ENCODE measurements at regions not wholly inside any gene's neighbourhood (a gene's known extent, or its start where the extent isn't known, plus 50 kb on each side); places are given as distances from the start of the nearest gene placed in this dataset.

- no peaks in the 10 kb centered on the region for H3K27me3 ChIP-seq (ENCODE audit: control insufficient read depth, insufficient read depth, low read length)
- peaks cover 5% of the 10 kb centered on the region for H3K9me3 ChIP-seq (ENCODE audit: control insufficient read depth, insufficient read depth, low read length)
- H3K4me1 ChIP-seq (ENCODE audit: control insufficient read depth, insufficient read depth, low read length) = no peaks in the 10 kb centered on the region
- no peaks in the 10 kb centered on the region for H3K36me3 ChIP-seq (ENCODE audit: control insufficient read depth, insufficient read depth, low read length)
- H3K4me3 ChIP-seq (ENCODE audit: low read depth, low read length) = no peak overlapping the region
- H3K27ac ChIP-seq (ENCODE audit: low read depth, low read length) = no peak overlapping the region
- WGBS (ENCODE audit: insufficient coverage) = 89% methylated on average over 18 of the region's 18 CpGs
- DNase-seq (ENCODE audit: low read depth in 4 of 6, low spot score in 6 of 6) = no peak
Observed at GRCh38 chr3:176816937-176817336, 380.3 kb downstream of the TBL1XR1 start.

GRCh38 chr3:176814285-176814684 is 383.0 kb downstream of the TBL1XR1 start:
- H3K27ac ChIP-seq (ENCODE audit: low read depth, low read length) = no peak overlapping the region
- no peaks in the 10 kb centered on the region for H3K4me1 ChIP-seq (ENCODE audit: control insufficient read depth, insufficient read depth, low read length)
- H3K36me3 ChIP-seq (ENCODE audit: control insufficient read depth, insufficient read depth, low read length) = no peaks in the 10 kb centered on the region
- peaks cover 3% of the 10 kb centered on the region for H3K9me3 ChIP-seq (ENCODE audit: control insufficient read depth, insufficient read depth, low read length)
- H3K27me3 ChIP-seq (ENCODE audit: control insufficient read depth, insufficient read depth, low read length) = no peaks in the 10 kb centered on the region
- peak in 4 of 6 donors; percentile 37 to 83 (median 57) for DNase-seq (ENCODE audit: low read depth in 4 of 6, low spot score in 6 of 6)
- WGBS (ENCODE audit: insufficient coverage) = 10% methylated on average over 9 of the region's 12 CpGs
- H3K4me3 ChIP-seq (ENCODE audit: low read depth, low read length) = no peak overlapping the region

DNA sequence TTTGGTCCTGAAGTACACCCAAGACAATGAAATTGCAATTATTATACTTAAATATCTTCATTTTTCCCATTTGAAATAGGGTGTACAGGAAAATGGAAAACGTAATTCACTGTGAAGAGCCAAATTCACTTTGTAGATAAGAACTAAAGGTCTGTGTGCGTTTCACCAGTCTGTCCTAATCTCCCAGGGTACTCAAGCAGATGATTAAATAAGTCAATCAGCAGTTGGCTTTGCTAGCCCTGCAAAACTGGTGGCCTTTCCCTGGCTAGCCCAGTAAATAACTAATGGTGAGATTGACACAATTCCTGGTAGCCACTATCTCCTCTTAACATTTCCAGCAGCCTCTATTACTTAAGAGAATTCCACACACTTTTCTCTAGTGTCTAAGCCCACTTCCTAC is 389.3 kb downstream of the TBL1XR1 start:
- Histone ChIP-seq H3K27me3 (ENCODE audit: control insufficient read depth, insufficient read depth, low read length) (no peaks in the 10 kb centered on the region), H3K4me1 (ENCODE audit: control insufficient read depth, insufficient read depth, low read length) (no peaks in the 10 kb centered on the region), H3K27ac (ENCODE audit: low read depth, low read length) (no peak overlapping the region), H3K4me3 (ENCODE audit: low read depth, low read length) (no peak overlapping the region), H3K9me3 (ENCODE audit: control insufficient read depth, insufficient read depth, low read length) (no peaks in the 10 kb centered on the region), H3K36me3 (ENCODE audit: control insufficient read depth, insufficient read depth, low read length) (no peaks in the 10 kb centered on the region)
- 75% methylated on average over 1 of the region's 2 CpGs for WGBS (ENCODE audit: insufficient coverage)
- no peak for DNase-seq (ENCODE audit: low read depth in 4 of 6, low spot score in 6 of 6)

- Histone ChIP-seq H3K9me3 (ENCODE audit: control insufficient read depth, insufficient read depth, low read length) (peaks cover 1% of the 10 kb centered on the region), H3K27me3 (ENCODE audit: control insufficient read depth, insufficient read depth, low read length) (no peaks in the 10 kb centered on the region), H3K36me3 (ENCODE audit: control insufficient read depth, insufficient read depth, low read length) (no peaks in the 10 kb centered on the region), H3K27ac (ENCODE audit: low read depth, low read length) (no peak overlapping the region), H3K4me1 (ENCODE audit: control insufficient read depth, insufficient read depth, low read length) (no peaks in the 10 kb centered on the region), H3K4me3 (ENCODE audit: low read depth, low read length) (no peak overlapping the region)
- WGBS (ENCODE audit: insufficient coverage) = 71% methylated on average over 1 of the region's 2 CpGs
- no peak for DNase-seq (ENCODE audit: low read depth in 4 of 6, low spot score in 6 of 6)
Observed at GRCh38 chr3:176799675-176800074, 397.6 kb downstream of the TBL1XR1 start.

- H3K4me3 ChIP-seq (ENCODE audit: low read depth, low read length) = no peak overlapping the region
- H3K9me3 ChIP-seq (ENCODE audit: control insufficient read depth, insufficient read depth, low read length) = peaks cover 1% of the 10 kb centered on the region
- H3K36me3 ChIP-seq (ENCODE audit: control insufficient read depth, insufficient read depth, low read length) = no peaks in the 10 kb centered on the region
- DNase-seq (ENCODE audit: low read depth in 4 of 6, low spot score in 6 of 6) = no peak
- H3K27ac ChIP-seq (ENCODE audit: low read depth, low read length) = no peak overlapping the region
- no peaks in the 10 kb centered on the region for H3K4me1 ChIP-seq (ENCODE audit: control insufficient read depth, insufficient read depth, low read length)
- no CpG with 5 or more reads among the region's 1 CpG for WGBS (ENCODE audit: insufficient coverage)
- no peaks in the 10 kb centered on the region for H3K27me3 ChIP-seq (ENCODE audit: control insufficient read depth, insufficient read depth, low read length)
Observed at GRCh38 chr3:176798680-176799079, 398.6 kb downstream of the TBL1XR1 start.

GRCh38 chr3:176796371-176796770 is 400.9 kb downstream of the TBL1XR1 start:
- Histone ChIP-seq H3K27me3 (ENCODE audit: control insufficient read depth, insufficient read depth, low read length) (no peaks in the 10 kb centered on the region), H3K9me3 (ENCODE audit: control insufficient read depth, insufficient read depth, low read length) (no peaks in the 10 kb centered on the region), H3K4me1 (ENCODE audit: control insufficient read depth, insufficient read depth, low read length) (no peaks in the 10 kb centered on the region), H3K27ac (ENCODE audit: low read depth, low read length) (no peak overlapping the region), H3K4me3 (ENCODE audit: low read depth, low read length) (no peak overlapping the region), H3K36me3 (ENCODE audit: control insufficient read depth, insufficient read depth, low read length) (no peaks in the 10 kb centered on the region)
- WGBS (ENCODE audit: insufficient coverage) = no CpG with 5 or more reads among the region's 2 CpGs
- DNase-seq (ENCODE audit: low read depth in 4 of 6, low spot score in 6 of 6) = no peak

GRCh38 chr3:176795891-176796290 is 401.4 kb downstream of the TBL1XR1 start:
- Histone ChIP-seq H3K4me3 (ENCODE audit: low read depth, low read length) (no peak overlapping the region), H3K27me3 (ENCODE audit: control insufficient read depth, insufficient read depth, low read length) (no peaks in the 10 kb centered on the region), H3K36me3 (ENCODE audit: control insufficient read depth, insufficient read depth, low read length) (no peaks in the 10 kb centered on the region), H3K4me1 (ENCODE audit: control insufficient read depth, insufficient read depth, low read length) (no peaks in the 10 kb centered on the region), H3K27ac (ENCODE audit: low read depth, low read length) (no peak overlapping the region), H3K9me3 (ENCODE audit: control insufficient read depth, insufficient read depth, low read length) (no peaks in the 10 kb centered on the region)
- WGBS (ENCODE audit: insufficient coverage) = no CpG with 5 or more reads among the region's 2 CpGs
- peak in 1 of 6 donors; percentile 65 for DNase-seq (ENCODE audit: low read depth in 4 of 6, low spot score in 6 of 6)

- H3K4me3 ChIP-seq (ENCODE audit: low read depth, low read length) = no peak overlapping the region
- H3K27ac ChIP-seq (ENCODE audit: low read depth, low read length) = no peak overlapping the region
- H3K9me3 ChIP-seq (ENCODE audit: control insufficient read depth, insufficient read depth, low read length) = no peaks in the 10 kb centered on the region
- WGBS (ENCODE audit: insufficient coverage) = 28% methylated on average over 2 of the region's 3 CpGs
- DNase-seq (ENCODE audit: low read depth in 4 of 6, low spot score in 6 of 6) = peak in 2 of 6 donors; percentile 16 to 79
- no peaks in the 10 kb centered on the region for H3K4me1 ChIP-seq (ENCODE audit: control insufficient read depth, insufficient read depth, low read length)
- no peaks in the 10 kb centered on the region for H3K27me3 ChIP-seq (ENCODE audit: control insufficient read depth, insufficient read depth, low read length)
- no peaks in the 10 kb centered on the region for H3K36me3 ChIP-seq (ENCODE audit: control insufficient read depth, insufficient read depth, low read length)
Observed at GRCh38 chr3:176794406-176794805, 402.9 kb downstream of the TBL1XR1 start.

DNA sequence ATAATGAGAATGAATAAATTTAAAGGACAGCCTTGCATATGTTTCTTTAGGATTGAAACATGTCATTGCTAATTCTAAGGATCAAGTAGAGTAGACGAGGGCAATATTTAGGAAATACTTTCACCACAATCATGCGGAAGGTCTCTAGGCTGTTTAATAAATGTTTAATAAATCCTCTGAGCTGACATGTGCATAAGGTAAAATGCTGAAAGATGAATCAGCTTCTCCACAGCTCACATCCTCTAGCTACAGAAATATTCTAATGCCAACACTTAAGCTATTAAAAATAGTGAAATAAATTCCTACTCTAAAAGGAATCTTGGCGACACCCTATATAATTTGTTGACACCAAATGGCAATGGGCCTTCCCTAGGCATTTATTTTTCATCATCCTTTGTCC is 407.3 kb downstream of the TBL1XR1 start:
- no CpG with 5 or more reads among the region's 3 CpGs for WGBS (ENCODE audit: insufficient coverage)
- Histone ChIP-seq H3K27ac (ENCODE audit: low read depth, low read length) (no peak overlapping the region), H3K4me1 (ENCODE audit: control insufficient read depth, insufficient read depth, low read length) (no peaks in the 10 kb centered on the region), H3K4me3 (ENCODE audit: low read depth, low read length) (no peak overlapping the region), H3K27me3 (ENCODE audit: control insufficient read depth, insufficient read depth, low read length) (no peaks in the 10 kb centered on the region), H3K36me3 (ENCODE audit: control insufficient read depth, insufficient read depth, low read length) (no peaks in the 10 kb centered on the region), H3K9me3 (ENCODE audit: control insufficient read depth, insufficient read depth, low read length) (no peaks in the 10 kb centered on the region)
- DNase-seq (ENCODE audit: low read depth in 4 of 6, low spot score in 6 of 6) = peak in 1 of 6 donors; percentile 53

DNA sequence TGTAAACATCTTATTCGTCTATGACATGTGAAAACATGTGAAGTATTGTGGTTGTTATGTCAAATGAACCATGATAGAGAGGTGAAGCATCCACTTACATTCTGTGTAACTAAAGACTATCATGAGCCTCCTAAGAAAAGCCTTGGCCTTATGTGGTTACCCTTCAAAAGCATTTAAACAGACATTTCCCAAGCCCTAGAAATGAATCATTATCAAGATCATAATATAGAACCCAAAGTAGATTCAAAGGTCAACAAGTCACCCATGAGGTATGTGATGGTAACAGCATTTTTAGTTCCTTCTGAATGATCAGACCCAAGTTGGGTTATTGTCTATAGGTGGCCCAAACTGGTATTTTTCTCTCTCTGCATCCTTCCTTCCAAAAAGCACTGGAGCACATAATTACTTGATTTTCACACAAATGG is 408.0 kb downstream of the TBL1XR1 start:
- WGBS (ENCODE audit: insufficient coverage) = no CpG with 5 or more reads among the region's 1 CpG
- H3K9me3 ChIP-seq (ENCODE audit: control insufficient read depth, insufficient read depth, low read length) = no peaks in the 10 kb centered on the region
- H3K36me3 ChIP-seq (ENCODE audit: control insufficient read depth, insufficient read depth, low read length) = no peaks in the 10 kb centered on the region
- DNase-seq (ENCODE audit: low read depth in 4 of 6, low spot score in 6 of 6) = no peak
- no peak overlapping the region for H3K4me3 ChIP-seq (ENCODE audit: low read depth, low read length)
- no peaks in the 10 kb centered on the region for H3K27me3 ChIP-seq (ENCODE audit: control insufficient read depth, insufficient read depth, low read length)
- no peak overlapping the region for H3K27ac ChIP-seq (ENCODE audit: low read depth, low read length)
- no peaks in the 10 kb centered on the region for H3K4me1 ChIP-seq (ENCODE audit: control insufficient read depth, insufficient read depth, low read length)
